Hepatocyte (in vitro differentiated cells): ENCODE measurements at regions not wholly inside any gene's neighbourhood (a gene's known extent, or its start where the extent isn't known, plus 50 kb on each side); places are given as distances from the start of the nearest gene placed in this dataset.

Experiments
- DNase-seq: peaks from one replicate; pipeline ENCODE4 v3.0.0-alpha.2; 2016; ENCODE audit warnings: low spot score
- H2AFZ ChIP-seq: fragments of 200-600 bp; sonication (generic); 2 replicates; pipeline ENCODE4 v1.6.0; 2016; ENCODE audit warnings: antibody characterized with exemption, mild to moderate bottlenecking
- H3K27ac ChIP-seq: fragments of 200-600 bp; sonication (generic); 2 replicates; pipeline ENCODE4 v1.5.1; 2016; ENCODE audit warnings: mild to moderate bottlenecking
- H3K27me3 ChIP-seq: fragments of 200-600 bp; sonication (generic); 2 replicates; pipeline ENCODE4 v1.6.1; 2016
- H3K36me3 ChIP-seq: fragments of 200-600 bp; sonication (generic); replicated peaks from 2 replicates; pipeline ENCODE4 v1.5.1; 2016; ENCODE audit warnings: low read depth; ENCODE audit not compliant: insufficient read depth
- H3K4me1 ChIP-seq: fragments of 200-600 bp; sonication (generic); 2 replicates; pipeline ENCODE4 v1.5.1; 2016; ENCODE audit warnings: mild to moderate bottlenecking, moderate library complexity; ENCODE audit not compliant: insufficient read depth
- H3K4me2 ChIP-seq: fragments of 200-600 bp; sonication (generic); 2 replicates; pipeline ENCODE4 v1.6.0; 2016
- H3K4me3 ChIP-seq: fragments of 200-600 bp; sonication (generic); 2 replicates; pipeline ENCODE4 v1.5.1; 2016; ENCODE audit warnings: mild to moderate bottlenecking
- H3K79me2 ChIP-seq: fragments of 200-600 bp; sonication (generic); 2 replicates; pipeline ENCODE4 v1.6.0; 2017; ENCODE audit warnings: mild to moderate bottlenecking
- H3K9me2 ChIP-seq: fragments of 200-600 bp; sonication (generic); replicated peaks from 2 replicates; pipeline ENCODE4 v1.6.0; 2017; ENCODE audit warnings: mild to moderate bottlenecking; ENCODE audit not compliant: insufficient read depth
- H3K9me3 ChIP-seq: fragments of 200-600 bp; sonication (generic); 2 replicates; pipeline ENCODE4 v1.5.1; 2016; ENCODE audit warnings: low read depth, mild to moderate bottlenecking
- H4K20me1 ChIP-seq: fragments of 200-600 bp; sonication (generic); 2 replicates; pipeline ENCODE4 v1.6.0; 2016; ENCODE audit warnings: mild to moderate bottlenecking; ENCODE audit not compliant: insufficient read depth, poor library complexity, severe bottlenecking
- EZH2 ChIP-seq: fragments of 200-600 bp; sonication (generic); IDR thresholded peaks from 2 replicates; pipeline ENCODE4 v1.6.1; 2016; ENCODE audit warnings: antibody characterized with exemption, mild to moderate bottlenecking, borderline replicate concordance
- EZH2phosphoT487 ChIP-seq: fragments of 200-600 bp; sonication (generic); IDR thresholded peaks from one replicate; pipeline ENCODE4 v1.6.1; 2018; ENCODE audit warnings: antibody characterized with exemption, mild to moderate bottlenecking, low read depth, moderate library complexity; ENCODE audit not compliant: unreplicated experiment, severe bottlenecking
- WGBS: methylation state at CpG from one replicate; pipeline ENCODE4 v1.1.6; 2016; ENCODE audit warnings: low lambda C conversion rate; ENCODE audit errors: missing lambda C conversion rate; 5-methylcytosine and 5-hydroxymethylcytosine counted together
- TF ChIP-seq, protein P1 (sequence below): fragments of 200-600 bp; sonication (generic); IDR thresholded peaks from 2 replicates; pipeline ENCODE4 v1.5.1; 2016; ENCODE audit warnings: antibody characterized with exemption, mild to moderate bottlenecking; ENCODE audit not compliant: poor library complexity

DNA sequence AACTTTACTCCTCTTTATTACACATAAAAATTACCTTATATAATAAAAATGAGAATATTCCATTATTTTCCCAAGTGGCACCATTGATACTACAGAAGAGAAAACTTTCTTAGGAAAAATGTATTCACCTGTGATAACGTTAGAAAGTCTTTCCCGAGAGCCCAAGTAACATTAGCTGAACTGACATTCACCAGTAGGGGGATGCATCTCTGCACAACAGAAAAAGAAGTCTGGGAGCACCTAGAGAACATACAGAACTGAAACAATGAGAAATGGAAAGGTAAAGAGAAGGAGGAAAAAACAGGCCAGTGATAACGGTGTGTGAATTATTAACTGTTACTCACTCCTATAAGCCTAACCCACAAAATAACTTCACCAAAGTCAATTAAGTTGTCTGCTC lies 423.3 kb downstream of the CENPC start:
- TF ChIP-seq, protein P1, sequence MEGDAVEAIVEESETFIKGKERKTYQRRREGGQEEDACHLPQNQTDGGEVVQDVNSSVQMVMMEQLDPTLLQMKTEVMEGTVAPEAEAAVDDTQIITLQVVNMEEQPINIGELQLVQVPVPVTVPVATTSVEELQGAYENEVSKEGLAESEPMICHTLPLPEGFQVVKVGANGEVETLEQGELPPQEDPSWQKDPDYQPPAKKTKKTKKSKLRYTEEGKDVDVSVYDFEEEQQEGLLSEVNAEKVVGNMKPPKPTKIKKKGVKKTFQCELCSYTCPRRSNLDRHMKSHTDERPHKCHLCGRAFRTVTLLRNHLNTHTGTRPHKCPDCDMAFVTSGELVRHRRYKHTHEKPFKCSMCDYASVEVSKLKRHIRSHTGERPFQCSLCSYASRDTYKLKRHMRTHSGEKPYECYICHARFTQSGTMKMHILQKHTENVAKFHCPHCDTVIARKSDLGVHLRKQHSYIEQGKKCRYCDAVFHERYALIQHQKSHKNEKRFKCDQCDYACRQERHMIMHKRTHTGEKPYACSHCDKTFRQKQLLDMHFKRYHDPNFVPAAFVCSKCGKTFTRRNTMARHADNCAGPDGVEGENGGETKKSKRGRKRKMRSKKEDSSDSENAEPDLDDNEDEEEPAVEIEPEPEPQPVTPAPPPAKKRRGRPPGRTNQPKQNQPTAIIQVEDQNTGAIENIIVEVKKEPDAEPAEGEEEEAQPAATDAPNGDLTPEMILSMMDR, result peak; percentile 47
- TF ChIP-seq EZH2phosphoT487 (no peak), EZH2 (no peak)
- WGBS, result 21% methylated on average over 3 of the region's 3 CpGs
- no peaks in the 10 kb centered on the region for H3K4me1 ChIP-seq
- H2AFZ ChIP-seq, result peak overlapping the region; percentile 59
- no peak overlapping the region for H3K4me3 ChIP-seq
- H3K27me3 ChIP-seq, result no peaks in the 10 kb centered on the region
- peak overlapping the region; percentile 27 for H3K4me2 ChIP-seq
- no peaks in the 10 kb centered on the region for H4K20me1 ChIP-seq
- DNase-seq, result peak; percentile 53
- no peaks in the 10 kb centered on the region for H3K79me2 ChIP-seq
- no peaks in the 10 kb centered on the region for H3K9me3 ChIP-seq
- no peaks in the 10 kb centered on the region for H3K9me2 ChIP-seq
- no peaks in the 10 kb centered on the region for H3K36me3 ChIP-seq
- no peak overlapping the region for H3K27ac ChIP-seq

DNA sequence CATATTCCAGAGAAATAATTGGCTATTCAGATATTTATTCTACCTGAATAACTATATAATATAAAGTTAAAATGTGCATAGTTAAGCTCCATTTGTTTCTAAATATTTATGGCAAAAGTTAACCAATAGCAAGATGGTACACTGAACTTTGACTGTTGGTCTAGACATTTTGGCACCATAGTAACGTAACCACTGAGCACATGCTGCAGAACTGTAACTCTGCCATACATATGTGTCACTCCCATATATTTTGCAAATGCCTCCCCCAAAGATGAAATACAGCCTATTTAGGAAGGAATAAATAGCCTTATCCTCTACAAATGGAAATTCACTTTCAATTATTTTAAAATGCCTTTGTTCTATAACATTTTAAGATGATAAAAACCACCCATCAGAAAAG lies 424.9 kb downstream of the CENPC start:
- 56% methylated on average over 1 of the region's 1 CpG for WGBS
- H3K4me3 ChIP-seq, result no peak overlapping the region
- no peak for TF ChIP-seq EZH2
- TF ChIP-seq, protein P1, result no peak
- TF ChIP-seq EZH2phosphoT487, result no peak

DNA sequence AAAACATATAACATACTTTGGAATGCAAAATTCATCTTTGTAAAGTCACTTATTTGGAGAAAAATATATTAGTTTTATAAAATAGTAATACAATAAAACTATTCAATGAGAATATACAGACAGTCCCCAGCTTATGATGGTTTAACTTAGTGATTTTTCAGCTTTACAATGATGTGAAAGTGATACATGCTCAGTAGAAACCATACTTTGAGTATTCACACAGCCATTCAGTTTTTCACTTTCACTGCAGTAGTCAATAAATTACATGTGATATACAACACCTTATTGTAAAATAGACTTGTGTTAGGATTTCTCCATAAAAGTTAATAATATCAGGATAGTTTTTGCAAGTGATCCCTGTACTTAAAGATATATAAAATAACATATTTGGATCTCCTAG lies 436.0 kb downstream of the CENPC start:
- H3K27me3 ChIP-seq, result no peaks in the 10 kb centered on the region
- H3K4me3 ChIP-seq, result no peak overlapping the region
- no peaks in the 10 kb centered on the region for H3K4me1 ChIP-seq
- H3K9me2 ChIP-seq, result no peaks in the 10 kb centered on the region
- no peak overlapping the region for H3K4me2 ChIP-seq
- TF ChIP-seq EZH2, result no peak
- TF ChIP-seq EZH2phosphoT487, result no peak
- TF ChIP-seq, protein P1, result no peak
- DNase-seq, result no peak
- H3K27ac ChIP-seq, result no peak overlapping the region
- no peaks in the 10 kb centered on the region for H3K79me2 ChIP-seq
- H4K20me1 ChIP-seq, result no peaks in the 10 kb centered on the region
- no peaks in the 10 kb centered on the region for H3K36me3 ChIP-seq
- no peak overlapping the region for H2AFZ ChIP-seq
- H3K9me3 ChIP-seq, result no peaks in the 10 kb centered on the region

More for the DNA sequence above, 424.9 kb downstream of the CENPC start:
- Histone ChIP-seq H4K20me1 (no peaks in the 10 kb centered on the region), H3K9me3 (no peaks in the 10 kb centered on the region), H3K36me3 (no peaks in the 10 kb centered on the region), H3K27me3 (no peaks in the 10 kb centered on the region), H3K4me2 (no peak overlapping the region), H3K79me2 (no peaks in the 10 kb centered on the region), H2AFZ (no peak overlapping the region), H3K27ac (no peak overlapping the region), H3K9me2 (no peaks in the 10 kb centered on the region), H3K4me1 (no peaks in the 10 kb centered on the region)
- DNase-seq, result no peak
